ENCODE measurements at regions not wholly inside any gene's neighbourhood (a gene's known extent, or its start where the extent isn't known, plus 50 kb on each side); places are given as distances from the start of the nearest gene placed in this dataset.
"Not testable (repeated sequence)": the region's sequence is repeated elsewhere in the genome, so short reads cannot be mapped to it uniquely, and the experiment has no call there.

DNA sequence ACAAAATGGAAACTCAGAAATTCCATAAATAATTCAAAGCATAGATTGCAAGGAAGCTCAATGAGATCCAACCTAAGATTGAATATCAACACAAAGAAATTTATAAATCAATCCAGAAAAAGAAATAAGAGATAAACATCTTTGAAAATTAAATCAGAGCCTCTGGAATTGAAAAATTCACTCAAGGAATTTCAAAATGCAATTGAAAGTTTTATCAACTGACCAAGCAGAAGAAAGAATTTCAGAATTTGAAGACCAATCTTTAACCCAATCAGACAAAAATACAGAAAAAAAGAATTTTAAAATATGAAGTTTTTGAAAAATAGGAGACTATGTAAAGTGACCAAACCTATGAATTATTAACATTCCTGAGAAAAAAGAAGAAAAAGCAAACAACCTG, 134.1 kb downstream of the GASK1B start:
- Histone ChIP-seq H3K4me3 (ENCODE audit: low read depth, low read length) (no peak overlapping the region), H3K27ac (ENCODE audit: low read depth) (no peak overlapping the region)
- DNase-seq (ENCODE audit: extremely low spot score) = no peak

DNA sequence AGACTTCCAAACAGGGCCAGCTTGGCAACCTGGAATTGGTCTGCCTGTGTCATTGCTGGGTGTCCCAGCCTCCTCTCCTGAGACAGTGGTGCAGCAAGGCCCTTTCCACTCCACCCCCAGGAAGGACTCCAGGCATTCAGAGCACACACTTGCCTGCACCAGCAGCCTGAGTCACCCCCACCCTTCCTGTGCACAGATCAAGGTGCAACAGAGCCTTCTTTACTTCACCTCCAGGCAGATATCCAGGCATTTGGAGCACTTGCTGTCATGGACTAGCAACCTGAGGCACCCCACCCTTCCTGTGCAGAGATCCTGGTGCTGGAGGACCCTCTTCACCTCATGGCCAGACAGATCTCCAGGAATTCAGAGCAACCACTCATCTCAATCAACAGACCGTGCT, 135.8 kb downstream of the GASK1B start:
- H3K4me1 ChIP-seq (ENCODE audit: insufficient read depth) = no peaks in the 10 kb centered on the region
- no peak overlapping the region for H3K4me3 ChIP-seq (ENCODE audit: low read depth, low read length)
- 95% methylated on average over 1 of the region's 1 CpG for WGBS
- no peaks in the 10 kb centered on the region for H3K36me3 ChIP-seq (ENCODE audit: insufficient read depth)
- no peak overlapping the region for H3K27ac ChIP-seq (ENCODE audit: low read depth)
- DNase-seq (ENCODE audit: extremely low spot score) = no peak

More for the DNA sequence above, 134.1 kb downstream of the GASK1B start:
- Histone ChIP-seq H3K4me1 (ENCODE audit: insufficient read depth) (no peaks in the 10 kb centered on the region), H3K36me3 (ENCODE audit: insufficient read depth) (no peaks in the 10 kb centered on the region)

DNA sequence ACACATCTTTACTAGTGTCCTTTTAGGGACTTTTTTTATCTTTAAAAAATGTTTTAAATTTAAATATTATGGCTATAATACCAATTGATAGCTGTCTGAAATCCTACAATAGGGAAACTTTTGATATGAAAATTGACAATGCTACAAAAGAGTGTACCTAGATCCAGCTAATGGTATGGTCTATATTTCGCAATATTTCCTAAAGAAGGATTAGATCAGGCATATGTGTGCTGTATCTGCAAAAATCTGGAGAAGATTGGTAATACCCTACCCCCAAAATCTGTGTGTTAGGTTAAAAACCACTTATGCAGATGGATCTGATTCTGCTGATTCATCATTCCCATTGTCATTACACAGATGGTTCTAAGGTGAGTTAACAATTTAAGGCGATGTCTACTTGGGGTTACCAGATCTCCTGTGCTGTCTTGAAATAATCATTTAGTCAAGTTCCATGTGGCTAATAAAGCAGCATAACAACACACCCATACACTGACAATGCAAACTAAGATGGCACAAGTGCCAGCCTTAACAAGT, 137.1 kb downstream of the GASK1B start:
- no peak overlapping the region for H3K4me3 ChIP-seq (ENCODE audit: low read depth, low read length)
- no peaks in the 10 kb centered on the region for H3K4me1 ChIP-seq (ENCODE audit: insufficient read depth)
- DNase-seq (ENCODE audit: extremely low spot score) = no peak
- no peak overlapping the region for H3K27ac ChIP-seq (ENCODE audit: low read depth)
- WGBS = 96% methylated on average over 2 of the region's 2 CpGs
- H3K36me3 ChIP-seq (ENCODE audit: insufficient read depth) = peaks cover 2% of the 10 kb centered on the region

DNA sequence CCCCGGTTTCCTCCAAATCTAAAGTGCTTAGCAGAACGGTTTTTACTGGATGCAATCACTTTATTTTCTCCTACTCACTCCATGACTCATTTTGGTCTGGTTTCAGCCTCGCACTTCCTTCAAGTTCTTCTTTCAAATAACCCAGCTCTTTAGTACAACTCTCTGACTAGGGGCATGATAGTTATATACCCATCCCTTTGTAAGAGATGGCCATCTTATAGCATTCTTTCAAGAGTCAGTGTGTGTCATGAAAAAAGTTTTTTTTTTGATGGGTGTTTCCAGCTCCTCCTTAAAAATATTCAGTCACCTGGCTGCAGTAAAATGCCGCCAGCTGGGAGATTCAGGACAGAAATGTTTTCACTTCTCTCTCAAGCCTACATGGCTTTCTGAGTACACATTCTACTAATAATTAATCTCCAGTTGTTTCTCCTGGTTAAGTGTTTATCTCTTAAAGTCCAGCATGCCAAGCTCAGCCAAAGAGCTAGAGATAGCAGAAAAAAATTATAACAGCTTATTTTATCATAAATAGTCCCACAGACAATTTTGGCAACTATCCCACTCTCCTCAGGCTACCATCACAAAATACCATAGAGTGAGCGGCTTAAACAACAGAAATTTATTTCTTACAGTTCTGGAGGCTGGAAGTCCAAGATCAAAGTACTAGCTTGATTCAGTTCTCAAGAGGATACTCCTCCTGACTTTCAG, 139.3 kb downstream of the GASK1B start:
- 39% methylated on average over 5 of the region's 5 CpGs for WGBS
- H3K4me1 ChIP-seq (ENCODE audit: insufficient read depth) = no peaks in the 10 kb centered on the region
- no peak overlapping the region for H3K4me3 ChIP-seq (ENCODE audit: low read depth, low read length)

DNA sequence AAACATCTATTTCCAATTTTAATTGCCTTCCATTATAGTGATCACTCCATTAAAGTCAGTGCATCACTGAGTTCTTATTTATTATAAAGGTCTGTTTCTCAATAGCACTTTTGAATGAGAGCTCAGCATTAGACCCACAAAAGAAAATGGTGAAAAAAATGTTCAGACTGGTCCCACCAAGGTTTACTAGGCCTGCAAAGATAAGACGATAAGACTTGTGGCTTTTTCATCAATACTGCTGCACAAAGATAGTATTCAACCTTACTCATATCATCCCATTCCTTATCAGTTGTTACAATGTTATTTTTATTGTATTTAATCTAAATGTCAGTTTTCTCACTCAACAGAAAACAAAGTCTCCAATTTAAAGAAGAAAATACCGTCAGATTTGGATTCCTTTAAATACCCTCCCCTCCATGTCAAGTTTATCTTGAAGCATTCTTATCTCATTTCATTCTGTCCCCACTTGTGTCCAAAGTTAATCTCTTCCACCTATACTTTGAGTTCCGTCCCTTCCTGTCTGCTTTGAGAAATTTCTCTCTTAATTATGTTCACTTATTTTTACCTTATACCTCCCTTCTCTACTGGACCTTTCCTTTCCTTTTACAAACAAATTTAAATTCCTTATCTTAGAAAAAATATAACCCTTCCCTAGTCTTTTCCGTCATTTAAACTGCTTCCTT, 140.0 kb downstream of the GASK1B start:
- DNase-seq (ENCODE audit: extremely low spot score) = no peak
- Histone ChIP-seq H3K27ac (ENCODE audit: low read depth) (no peak overlapping the region), H3K36me3 (ENCODE audit: insufficient read depth) (peaks cover 2% of the 10 kb centered on the region), H3K4me1 (ENCODE audit: insufficient read depth) (no peaks in the 10 kb centered on the region), H3K4me3 (ENCODE audit: low read depth, low read length) (no peak overlapping the region)
- 50% methylated on average over 4 of the region's 4 CpGs for WGBS

More for the DNA sequence above, 139.3 kb downstream of the GASK1B start:
- no peak overlapping the region for H3K27ac ChIP-seq (ENCODE audit: low read depth)
- no peak for DNase-seq (ENCODE audit: extremely low spot score)
- H3K36me3 ChIP-seq (ENCODE audit: insufficient read depth) = peaks cover 2% of the 10 kb centered on the region

DNA sequence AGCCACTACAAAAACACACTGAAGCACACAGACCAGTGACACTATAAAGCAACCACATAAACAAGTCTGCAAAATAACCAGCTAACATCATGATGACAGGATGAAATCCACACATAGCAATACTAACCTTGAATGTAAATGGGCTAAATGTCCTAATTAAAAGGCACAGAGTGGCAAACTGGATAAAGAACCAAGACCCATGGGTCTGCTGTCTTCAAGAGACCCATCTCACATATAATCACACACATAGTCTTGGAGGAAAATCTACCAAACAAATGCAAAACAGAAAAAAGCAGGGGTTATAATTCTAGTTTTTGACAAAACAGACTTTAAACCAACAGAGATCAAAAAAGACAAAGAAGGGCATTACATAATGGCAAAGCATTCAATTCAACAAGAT, 144.4 kb downstream of the GASK1B start:
- DNase-seq (ENCODE audit: extremely low spot score); H3K4me3 ChIP-seq (ENCODE audit: low read depth, low read length); H3K36me3 ChIP-seq (ENCODE audit: insufficient read depth); H3K27ac ChIP-seq (ENCODE audit: low read depth); H3K4me1 ChIP-seq (ENCODE audit: insufficient read depth): not testable (repeated sequence)

DNA sequence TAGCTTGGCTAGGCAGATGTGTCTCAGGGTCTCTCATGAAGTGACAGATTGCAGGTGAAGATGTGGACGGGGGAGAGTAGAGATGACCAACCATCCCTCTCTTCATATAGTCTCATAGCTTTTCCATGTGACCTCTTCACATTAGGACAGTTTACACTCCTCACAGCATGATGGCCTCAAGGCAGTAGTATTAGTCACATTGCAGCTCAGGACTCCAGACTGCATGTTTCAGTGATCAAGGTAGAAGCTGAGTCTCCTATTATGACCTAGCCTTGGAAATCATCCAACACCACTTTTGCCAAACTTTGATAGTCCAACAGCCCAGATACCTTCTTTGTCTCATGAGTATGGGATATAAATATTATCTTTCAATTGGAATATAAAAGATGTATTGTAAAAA, 147.7 kb downstream of the GASK1B start:
- Histone ChIP-seq H3K4me1 (ENCODE audit: insufficient read depth) (no peaks in the 10 kb centered on the region), H3K36me3 (ENCODE audit: insufficient read depth) (no peaks in the 10 kb centered on the region), H3K4me3 (ENCODE audit: low read depth, low read length) (no peak overlapping the region), H3K27ac (ENCODE audit: low read depth) (no peak overlapping the region)
- no peak for DNase-seq (ENCODE audit: extremely low spot score)
- 78% methylated on average over 1 of the region's 1 CpG for WGBS

DNA sequence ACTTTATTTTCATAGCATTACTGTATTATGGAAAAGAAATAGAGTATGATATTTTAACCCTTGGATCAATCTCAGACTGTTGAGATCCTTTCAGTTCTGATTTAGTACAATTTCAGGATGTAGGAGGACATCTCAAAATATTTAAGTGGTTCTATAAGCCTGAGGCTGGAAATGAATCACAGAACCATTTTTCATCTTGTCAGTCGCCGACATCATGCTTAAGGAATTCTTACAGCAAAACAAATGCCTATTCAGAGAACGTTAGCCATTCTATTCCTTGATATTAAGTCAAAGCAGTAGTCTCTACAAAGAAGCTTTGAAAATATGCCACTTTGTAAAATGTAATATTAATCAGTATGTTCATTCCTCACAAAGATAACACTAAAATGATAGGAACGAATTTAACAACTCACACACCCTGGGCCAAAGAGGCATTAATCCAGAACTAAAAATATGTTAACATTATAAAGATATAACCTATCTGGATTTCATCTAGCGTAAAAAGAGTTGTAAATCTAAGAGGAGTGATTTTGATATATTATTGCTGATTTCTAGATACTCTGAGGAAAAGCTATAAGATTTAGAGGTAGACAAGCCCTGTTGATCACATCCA, 152.0 kb downstream of the GASK1B start:
- Histone ChIP-seq H3K27ac (ENCODE audit: low read depth) (no peak overlapping the region), H3K4me3 (ENCODE audit: low read depth, low read length) (no peak overlapping the region), H3K4me1 (ENCODE audit: insufficient read depth) (no peaks in the 10 kb centered on the region), H3K36me3 (ENCODE audit: insufficient read depth) (no peaks in the 10 kb centered on the region)
- DNase-seq (ENCODE audit: extremely low spot score) = no peak
- WGBS = 21% methylated on average over 5 of the region's 5 CpGs

DNA sequence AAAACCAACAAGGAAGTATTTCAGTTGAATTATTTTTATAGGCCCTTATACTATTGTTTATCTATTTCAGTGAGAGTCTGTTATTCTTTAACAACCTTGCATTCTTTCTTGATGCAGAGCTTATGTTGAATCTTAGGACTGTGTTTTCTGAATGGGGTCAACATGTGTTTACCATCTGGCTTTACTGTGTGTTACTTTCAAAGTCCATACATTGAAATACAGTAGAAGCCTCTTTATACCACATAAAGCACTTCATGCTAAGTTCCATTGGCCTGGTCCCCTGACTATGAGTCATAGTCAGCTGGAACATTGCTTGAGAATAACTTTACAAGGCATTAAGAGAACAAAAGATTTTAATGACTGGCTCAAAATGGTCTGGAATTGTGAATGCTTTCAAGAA, 152.6 kb downstream of the GASK1B start:
- Histone ChIP-seq H3K4me1 (ENCODE audit: insufficient read depth) (no peaks in the 10 kb centered on the region), H3K4me3 (ENCODE audit: low read depth, low read length) (no peak overlapping the region), H3K27ac (ENCODE audit: low read depth) (no peak overlapping the region), H3K36me3 (ENCODE audit: insufficient read depth) (no peaks in the 10 kb centered on the region)
- peak; percentile 83 for DNase-seq (ENCODE audit: extremely low spot score)

DNA sequence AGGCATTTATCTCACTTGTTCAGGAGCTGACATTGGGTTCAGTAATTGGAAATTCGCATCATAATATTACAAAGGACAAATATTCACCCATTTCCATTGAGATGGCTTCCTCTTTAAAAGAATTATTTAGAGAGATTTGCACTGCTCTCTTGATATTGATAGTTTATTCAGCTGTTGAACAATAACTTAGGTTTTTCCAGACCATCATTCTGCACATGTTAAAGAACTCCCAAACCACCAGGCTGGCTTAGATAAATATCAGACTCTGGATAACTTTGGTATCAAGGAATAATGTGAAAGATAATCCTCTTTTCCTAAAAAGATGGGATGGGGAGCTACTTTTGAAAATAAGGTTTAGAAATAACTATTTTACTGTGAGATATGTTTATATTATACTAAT, 154.0 kb downstream of the GASK1B start:
- no peaks in the 10 kb centered on the region for H3K36me3 ChIP-seq (ENCODE audit: insufficient read depth)
- no peak overlapping the region for H3K4me3 ChIP-seq (ENCODE audit: low read depth, low read length)
- 97% methylated on average over 1 of the region's 1 CpG for WGBS
- no peak overlapping the region for H3K27ac ChIP-seq (ENCODE audit: low read depth)
- H3K4me1 ChIP-seq (ENCODE audit: insufficient read depth) = no peaks in the 10 kb centered on the region
- no peak for DNase-seq (ENCODE audit: extremely low spot score)

DNA sequence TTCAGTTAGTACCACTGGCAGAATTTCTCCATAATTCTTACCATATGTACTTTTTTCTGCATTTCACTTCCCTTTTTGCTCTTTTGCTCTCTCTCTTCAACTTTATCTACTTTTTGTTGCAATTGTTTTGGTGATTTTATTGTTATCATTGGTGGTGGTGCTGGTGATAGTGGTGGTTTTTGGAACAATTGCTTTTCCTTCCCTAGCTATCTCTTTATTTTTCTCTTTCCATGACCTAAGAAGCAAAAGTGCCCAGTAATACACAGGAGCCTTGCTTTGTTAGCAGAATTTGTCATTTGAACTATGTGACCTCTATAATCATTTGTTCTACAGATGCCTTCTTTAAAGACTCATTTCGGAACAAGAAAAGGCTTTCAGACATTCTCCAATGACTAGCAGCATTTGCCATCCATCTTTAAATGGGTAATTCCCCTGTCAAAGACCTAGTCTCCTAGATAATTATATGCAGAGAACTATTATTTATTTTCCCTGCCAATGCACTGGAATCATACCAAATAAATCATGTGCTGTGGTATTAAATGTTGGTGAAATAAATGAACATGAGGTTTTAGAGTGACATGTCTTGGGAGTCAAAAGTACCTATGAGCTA, 154.5 kb downstream of the GASK1B start:
- no peaks in the 10 kb centered on the region for H3K4me1 ChIP-seq (ENCODE audit: insufficient read depth)

DNA sequence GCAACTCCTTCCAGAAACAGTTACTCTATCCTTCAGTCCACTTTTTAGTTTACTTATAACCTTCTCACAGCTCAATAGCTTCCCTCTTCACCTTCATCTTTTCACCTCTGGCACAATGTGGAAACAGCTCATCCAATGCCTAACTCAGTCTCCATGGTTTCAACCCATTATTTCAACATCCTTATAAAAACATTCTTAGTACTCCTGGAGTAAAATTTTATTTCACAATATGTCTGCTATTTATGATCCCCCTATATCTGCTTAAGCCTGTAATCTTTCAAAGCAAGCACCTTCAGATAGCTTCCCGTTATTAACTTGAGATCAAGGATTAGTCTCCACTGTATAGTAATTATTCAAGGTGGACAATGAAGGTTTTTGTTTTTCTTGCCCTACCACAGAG, 156.3 kb downstream of the GASK1B start:
- H3K36me3 ChIP-seq (ENCODE audit: insufficient read depth) = no peaks in the 10 kb centered on the region
- no peak for DNase-seq (ENCODE audit: extremely low spot score)
- no peak overlapping the region for H3K4me3 ChIP-seq (ENCODE audit: low read depth, low read length)
- H3K4me1 ChIP-seq (ENCODE audit: insufficient read depth) = no peaks in the 10 kb centered on the region
- 64% methylated on average over 1 of the region's 1 CpG for WGBS
- H3K27ac ChIP-seq (ENCODE audit: low read depth) = no peak overlapping the region

More for the DNA sequence above, 154.5 kb downstream of the GASK1B start:
- Histone ChIP-seq H3K27ac (ENCODE audit: low read depth) (no peak overlapping the region), H3K4me3 (ENCODE audit: low read depth, low read length) (no peak overlapping the region), H3K36me3 (ENCODE audit: insufficient read depth) (no peaks in the 10 kb centered on the region)
- WGBS = 89% methylated on average over 1 of the region's 1 CpG
- DNase-seq (ENCODE audit: extremely low spot score) = no peak

DNA sequence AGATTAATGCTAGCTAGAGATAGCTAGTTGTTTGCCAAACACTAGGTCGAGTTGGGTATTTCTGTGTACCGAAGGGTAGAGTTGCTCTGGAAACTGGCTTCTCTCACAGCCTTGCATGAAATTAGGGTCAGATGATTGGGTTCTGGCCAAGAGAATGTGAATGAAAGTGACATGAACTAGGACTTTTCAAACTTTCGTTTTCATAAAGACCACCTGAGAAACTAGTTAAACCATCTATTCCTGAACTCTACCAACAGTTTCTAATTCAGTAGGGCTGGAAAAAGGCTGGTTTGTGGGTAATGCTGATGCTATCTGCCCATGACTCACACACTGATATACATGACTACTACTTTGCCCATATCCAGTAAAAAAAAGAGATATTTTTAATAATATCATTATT, 157.6 kb downstream of the GASK1B start:
- Histone ChIP-seq H3K36me3 (ENCODE audit: insufficient read depth) (no peaks in the 10 kb centered on the region), H3K4me1 (ENCODE audit: insufficient read depth) (no peaks in the 10 kb centered on the region), H3K4me3 (ENCODE audit: low read depth, low read length) (no peak overlapping the region), H3K27ac (ENCODE audit: low read depth) (no peak overlapping the region)
- 59% methylated on average over 3 of the region's 3 CpGs for WGBS
- no peak for DNase-seq (ENCODE audit: extremely low spot score)

DNA sequence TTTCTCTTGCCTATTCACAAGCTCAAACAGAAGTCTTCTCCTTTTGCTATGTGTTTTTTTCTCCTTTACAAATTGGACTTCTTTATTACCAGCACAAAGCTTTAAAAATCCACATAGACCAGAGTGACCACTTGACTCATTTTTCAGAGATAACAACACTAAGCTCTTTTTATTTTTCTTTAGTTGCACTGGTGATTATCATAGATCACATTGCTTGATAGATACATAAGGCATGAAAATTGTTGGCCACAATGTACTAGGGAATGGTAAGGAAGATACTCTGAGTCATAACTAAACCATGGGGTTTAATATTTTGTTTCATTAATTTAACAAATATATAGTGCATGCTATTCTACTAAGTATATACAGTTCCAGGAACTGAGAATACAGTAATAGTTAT, 159.0 kb downstream of the GASK1B start:
- H3K36me3 ChIP-seq (ENCODE audit: insufficient read depth) = no peaks in the 10 kb centered on the region
- H3K4me1 ChIP-seq (ENCODE audit: insufficient read depth) = no peaks in the 10 kb centered on the region
- H3K27ac ChIP-seq (ENCODE audit: low read depth) = no peak overlapping the region
- DNase-seq (ENCODE audit: extremely low spot score) = no peak
- H3K4me3 ChIP-seq (ENCODE audit: low read depth, low read length) = no peak overlapping the region

All from urinary bladder (tissue), 3 donors.